ENCODE measurements at regions not wholly inside any gene's neighbourhood (a gene's known extent, or its start where the extent isn't known, plus 50 kb on each side); places are given as distances from the start of the nearest gene placed in this dataset.

- no peaks in the 10 kb centered on the region for H3K9me3 ChIP-seq (ENCODE audit: low read depth)
- no peaks in the 10 kb centered on the region for H3K27me3 ChIP-seq
- H3K4me3 ChIP-seq: no peak overlapping the region
- TF ChIP-seq CTCF (IDR thresholded peaks at IDR 0.05; ENCODE audit: low read depth, low read length): no peak
- no peaks in the 10 kb centered on the region for H3K36me3 ChIP-seq
- DNase-seq (ENCODE audit: low read depth in 1 of 2, low spot score in 1 of 2): no peak
- no peak overlapping the region for H3K27ac ChIP-seq
- no peaks in the 10 kb centered on the region for H3K4me1 ChIP-seq (ENCODE audit: low read depth)
Observed at GRCh38 chr16:63925221-63925620, 1196.6 kb downstream of the CDH11 start.

- Histone ChIP-seq H3K4me3 (no peak overlapping the region), H3K4me1 (ENCODE audit: low read depth) (no peaks in the 10 kb centered on the region), H3K27me3 (no peaks in the 10 kb centered on the region), H3K36me3 (no peaks in the 10 kb centered on the region), H3K27ac (no peak overlapping the region), H3K9me3 (ENCODE audit: low read depth) (no peaks in the 10 kb centered on the region)
- no peak for DNase-seq (ENCODE audit: low read depth in 1 of 2, low spot score in 1 of 2)
- no peak for TF ChIP-seq CTCF (IDR thresholded peaks at IDR 0.05; ENCODE audit: low read depth, low read length)
Observed at GRCh38 chr16:63922560-63922959, 1199.3 kb downstream of the CDH11 start.

GRCh38 chr16:63921737-63922295 is 1200.0 kb downstream of the CDH11 start:
- H3K4me3 ChIP-seq: no peak overlapping the region
- DNase-seq (ENCODE audit: low read depth in 1 of 2, low spot score in 1 of 2): no peak
- no peaks in the 10 kb centered on the region for H3K4me1 ChIP-seq (ENCODE audit: low read depth)
- no peaks in the 10 kb centered on the region for H3K36me3 ChIP-seq
- no peak overlapping the region for H3K27ac ChIP-seq
- no peaks in the 10 kb centered on the region for H3K27me3 ChIP-seq
- H3K9me3 ChIP-seq (ENCODE audit: low read depth): no peaks in the 10 kb centered on the region
- no peak for TF ChIP-seq CTCF (IDR thresholded peaks at IDR 0.05; ENCODE audit: low read depth, low read length)

GRCh38 chr16:63913290-63913689 is 1208.6 kb downstream of the CDH11 start:
- no peaks in the 10 kb centered on the region for H3K4me1 ChIP-seq (ENCODE audit: low read depth)
- no peaks in the 10 kb centered on the region for H3K36me3 ChIP-seq
- no peaks in the 10 kb centered on the region for H3K9me3 ChIP-seq (ENCODE audit: low read depth)
- no peak for TF ChIP-seq CTCF (IDR thresholded peaks at IDR 0.05; ENCODE audit: low read depth, low read length)
- no peaks in the 10 kb centered on the region for H3K27me3 ChIP-seq
- no peak overlapping the region for H3K27ac ChIP-seq
- no peak overlapping the region for H3K4me3 ChIP-seq
- no peak for DNase-seq (ENCODE audit: low read depth in 1 of 2, low spot score in 1 of 2)

- TF ChIP-seq CTCF (IDR thresholded peaks at IDR 0.05; ENCODE audit: low read depth, low read length): no peak
- DNase-seq (ENCODE audit: low read depth in 1 of 2, low spot score in 1 of 2): no peak
- H3K27ac ChIP-seq: no peak overlapping the region
- H3K9me3 ChIP-seq (ENCODE audit: low read depth): no peaks in the 10 kb centered on the region
- no peak overlapping the region for H3K4me3 ChIP-seq
- H3K27me3 ChIP-seq: no peaks in the 10 kb centered on the region
- H3K4me1 ChIP-seq (ENCODE audit: low read depth): no peaks in the 10 kb centered on the region
- no peaks in the 10 kb centered on the region for H3K36me3 ChIP-seq
Observed at GRCh38 chr16:63907251-63907650, 1214.6 kb downstream of the CDH11 start.

GRCh38 chr16:63904930-63905329 is 1216.9 kb downstream of the CDH11 start:
- no peaks in the 10 kb centered on the region for H3K36me3 ChIP-seq
- no peaks in the 10 kb centered on the region for H3K4me1 ChIP-seq (ENCODE audit: low read depth)
- H3K4me3 ChIP-seq: no peak overlapping the region
- TF ChIP-seq CTCF (IDR thresholded peaks at IDR 0.05; ENCODE audit: low read depth, low read length): no peak
- DNase-seq (ENCODE audit: low read depth in 1 of 2, low spot score in 1 of 2): no peak
- H3K27me3 ChIP-seq: no peaks in the 10 kb centered on the region
- no peak overlapping the region for H3K27ac ChIP-seq
- H3K9me3 ChIP-seq (ENCODE audit: low read depth): no peaks in the 10 kb centered on the region

Measured in cardiac muscle cell (in vitro differentiated cells and primary cell).